Epithelial cell of esophagus (primary cell): ENCODE measurements at regions not wholly inside any gene's neighbourhood (a gene's known extent, or its start where the extent isn't known, plus 50 kb on each side); places are given as distances from the start of the nearest gene placed in this dataset.

Experiments
- DNase-seq: peaks from one replicate; pipeline ENCODE4 v3.0.0; 2010; ENCODE audit warnings: low read depth
- H3K4me3 ChIP-seq: 2 replicates; pipeline ENCODE4 v1.5.1; 2011; ENCODE audit warnings: mild to moderate bottlenecking, low read length, control low read depth
- TF ChIP-seq, protein P1 (sequence below): IDR thresholded peaks from 2 replicates; pipeline ENCODE4 v1.5.1; 2011; ENCODE audit warnings: low read depth, mild to moderate bottlenecking, low read length, control low read depth, inconsistent platforms; ENCODE audit not compliant: insufficient read depth; ENCODE audit errors: missing control alignments

- TF ChIP-seq, protein P1, sequence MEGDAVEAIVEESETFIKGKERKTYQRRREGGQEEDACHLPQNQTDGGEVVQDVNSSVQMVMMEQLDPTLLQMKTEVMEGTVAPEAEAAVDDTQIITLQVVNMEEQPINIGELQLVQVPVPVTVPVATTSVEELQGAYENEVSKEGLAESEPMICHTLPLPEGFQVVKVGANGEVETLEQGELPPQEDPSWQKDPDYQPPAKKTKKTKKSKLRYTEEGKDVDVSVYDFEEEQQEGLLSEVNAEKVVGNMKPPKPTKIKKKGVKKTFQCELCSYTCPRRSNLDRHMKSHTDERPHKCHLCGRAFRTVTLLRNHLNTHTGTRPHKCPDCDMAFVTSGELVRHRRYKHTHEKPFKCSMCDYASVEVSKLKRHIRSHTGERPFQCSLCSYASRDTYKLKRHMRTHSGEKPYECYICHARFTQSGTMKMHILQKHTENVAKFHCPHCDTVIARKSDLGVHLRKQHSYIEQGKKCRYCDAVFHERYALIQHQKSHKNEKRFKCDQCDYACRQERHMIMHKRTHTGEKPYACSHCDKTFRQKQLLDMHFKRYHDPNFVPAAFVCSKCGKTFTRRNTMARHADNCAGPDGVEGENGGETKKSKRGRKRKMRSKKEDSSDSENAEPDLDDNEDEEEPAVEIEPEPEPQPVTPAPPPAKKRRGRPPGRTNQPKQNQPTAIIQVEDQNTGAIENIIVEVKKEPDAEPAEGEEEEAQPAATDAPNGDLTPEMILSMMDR = no peak
- no peak for DNase-seq
- H3K4me3 ChIP-seq = no peak overlapping the region
These were observed 170.8 kb upstream of the HABP2 start for GRCh38 chr10:113381981-113382509.

DNA sequence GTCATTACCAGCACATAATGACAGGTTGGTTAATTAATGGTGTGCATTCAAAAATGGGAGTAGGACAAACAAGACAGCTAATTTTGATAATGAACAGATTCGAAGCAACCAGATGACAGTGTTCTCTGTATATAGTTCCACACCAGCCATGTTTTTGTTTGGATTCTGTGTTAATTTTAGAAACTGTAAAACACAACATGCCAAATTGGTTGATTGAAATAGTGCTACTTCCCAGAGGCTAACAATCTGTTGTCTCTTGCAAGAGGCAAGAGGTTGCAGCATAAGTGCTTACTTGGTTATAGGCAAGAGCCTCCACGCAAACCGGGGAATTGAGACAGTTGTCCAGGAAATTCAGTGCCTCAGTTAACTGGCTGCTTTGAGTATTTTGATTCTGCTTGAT is 170.2 kb upstream of the HABP2 start:
- H3K4me3 ChIP-seq = no peak overlapping the region
- TF ChIP-seq, protein P1 = no peak
- no peak for DNase-seq

GRCh38 chr10:113384181-113384580 is 168.7 kb upstream of the HABP2 start:
- TF ChIP-seq, protein P1 = no peak
- no peak overlapping the region for H3K4me3 ChIP-seq
- no peak for DNase-seq

GRCh38 chr10:113385021-113385999 is 167.5 kb upstream of the HABP2 start:
- no peak overlapping the region for H3K4me3 ChIP-seq
- TF ChIP-seq, protein P1 = peak; percentile 88
- peak; percentile 82 for DNase-seq

DNA sequence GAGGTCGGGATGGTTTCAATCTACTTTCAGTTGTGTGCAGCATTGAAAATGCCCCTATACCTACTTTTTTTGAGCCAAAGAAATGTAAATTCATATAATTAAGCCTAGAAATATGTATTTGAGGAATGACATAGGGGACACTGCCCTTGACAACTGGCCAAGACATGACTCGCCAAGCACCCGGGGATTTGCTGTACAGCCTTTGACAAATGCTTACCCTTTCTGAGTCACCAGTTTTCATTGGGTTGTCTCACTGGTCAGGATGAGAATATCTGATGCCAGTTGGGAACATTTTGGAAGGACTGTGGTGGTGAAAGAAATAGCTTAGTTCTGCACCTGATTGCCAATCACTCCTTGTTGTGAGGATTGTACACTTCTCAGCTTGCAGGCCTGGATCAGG is 166.8 kb upstream of the HABP2 start:
- no peak overlapping the region for H3K4me3 ChIP-seq
- DNase-seq = peak; percentile 72
- TF ChIP-seq, protein P1 = no peak

DNA sequence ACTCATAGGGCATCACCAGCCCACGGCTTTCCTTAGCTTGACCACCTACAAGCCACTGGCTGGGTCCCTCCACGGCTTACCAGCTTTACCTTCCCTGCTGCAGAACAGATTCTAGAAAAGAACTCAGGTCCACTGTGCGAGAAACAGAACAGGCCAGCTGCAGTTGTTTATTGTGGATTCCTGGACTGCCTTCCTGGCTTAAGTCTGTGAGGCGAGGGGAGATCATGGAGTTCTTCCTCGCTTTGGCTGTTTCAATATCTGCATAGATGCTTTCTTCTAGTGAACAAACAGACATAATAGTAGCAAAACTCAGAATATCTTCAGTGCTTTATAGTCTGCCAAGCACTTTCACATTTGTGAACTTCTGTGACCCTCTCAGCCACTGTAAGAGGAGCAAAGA is 162.9 kb upstream of the HABP2 start:
- no peak overlapping the region for H3K4me3 ChIP-seq
- TF ChIP-seq, protein P1 = no peak
- DNase-seq = no peak
